BE2C (cell line): ENCODE measurements at regions not wholly inside any gene's neighbourhood (a gene's known extent, or its start where the extent isn't known, plus 50 kb on each side); places are given as distances from the start of the nearest gene placed in this dataset.

Experiments used
- DNase-seq: peaks from one replicate; pipeline ENCODE4 v3.0.0-alpha.2; 2020
- H3K27me3 ChIP-seq: fragments of 250-450 bp; sonication (Bioruptor Pico); 2 replicates; pipeline ENCODE4 v1.5.1; 2020; ENCODE audit warnings: mild to moderate bottlenecking
- H3K36me3 ChIP-seq: fragments of 250-450 bp; sonication (Bioruptor Pico); 2 replicates; pipeline ENCODE4 v1.5.1; 2020; ENCODE audit warnings: mild to moderate bottlenecking
- H3K4me1 ChIP-seq: fragments of 250-450 bp; sonication (Bioruptor Pico); 2 replicates; pipeline ENCODE4 v1.5.1; 2020
- H3K4me3 ChIP-seq: 2 replicates; pipeline ENCODE4 v1.5.1; 2011; ENCODE audit warnings: low read depth, low read length
- H3K9me3 ChIP-seq: fragments of 250-450 bp; sonication (Bioruptor Pico); 2 replicates; pipeline ENCODE4 v1.5.1; 2020
- CTCF ChIP-seq: IDR thresholded peaks from 2 replicates; pipeline ENCODE4 v1.5.1; 2012; ENCODE audit warnings: mild to moderate bottlenecking, low read depth, low read length

DNA sequence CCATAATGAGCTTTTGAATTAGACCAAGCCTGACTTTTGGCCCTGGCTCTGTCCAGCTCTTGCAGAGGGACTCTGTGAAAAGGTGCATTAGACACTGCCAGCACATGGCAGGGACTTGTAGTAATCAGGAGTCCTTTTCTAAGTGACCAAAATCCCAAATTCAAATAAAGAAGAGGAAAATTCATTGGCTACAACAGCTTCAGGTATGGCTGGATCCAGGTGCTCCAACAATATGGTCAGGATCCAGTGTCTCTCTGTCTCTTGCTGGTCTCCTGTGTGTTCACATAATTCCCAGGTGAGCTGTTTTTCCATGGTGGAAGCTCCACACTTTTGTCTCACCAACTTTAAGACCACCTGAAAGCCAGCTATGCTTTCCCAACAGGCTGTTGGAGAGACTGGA lies 358.8 kb upstream of the TNRC6C start:
- no peaks in the 10 kb centered on the region for H3K9me3 ChIP-seq
- H3K27me3 ChIP-seq: no peaks in the 10 kb centered on the region
- no peak for TF ChIP-seq CTCF
- no peak overlapping the region for H3K4me3 ChIP-seq
- no peaks in the 10 kb centered on the region for H3K36me3 ChIP-seq
- H3K4me1 ChIP-seq: peaks cover 5% of the 10 kb centered on the region; the same call in 1 of the 2 replicates
- DNase-seq: no peak

- TF ChIP-seq CTCF: no peak
- H3K36me3 ChIP-seq: no peaks in the 10 kb centered on the region
- H3K9me3 ChIP-seq: no peaks in the 10 kb centered on the region
- H3K4me3 ChIP-seq: no peak overlapping the region
- DNase-seq: no peak
- no peaks in the 10 kb centered on the region for H3K27me3 ChIP-seq
- peaks cover 9% of the 10 kb centered on the region; the same call in 1 of the 2 replicates for H3K4me1 ChIP-seq
Observed at GRCh38 chr17:77600346-77600745, 358.2 kb upstream of the TNRC6C start.

DNA sequence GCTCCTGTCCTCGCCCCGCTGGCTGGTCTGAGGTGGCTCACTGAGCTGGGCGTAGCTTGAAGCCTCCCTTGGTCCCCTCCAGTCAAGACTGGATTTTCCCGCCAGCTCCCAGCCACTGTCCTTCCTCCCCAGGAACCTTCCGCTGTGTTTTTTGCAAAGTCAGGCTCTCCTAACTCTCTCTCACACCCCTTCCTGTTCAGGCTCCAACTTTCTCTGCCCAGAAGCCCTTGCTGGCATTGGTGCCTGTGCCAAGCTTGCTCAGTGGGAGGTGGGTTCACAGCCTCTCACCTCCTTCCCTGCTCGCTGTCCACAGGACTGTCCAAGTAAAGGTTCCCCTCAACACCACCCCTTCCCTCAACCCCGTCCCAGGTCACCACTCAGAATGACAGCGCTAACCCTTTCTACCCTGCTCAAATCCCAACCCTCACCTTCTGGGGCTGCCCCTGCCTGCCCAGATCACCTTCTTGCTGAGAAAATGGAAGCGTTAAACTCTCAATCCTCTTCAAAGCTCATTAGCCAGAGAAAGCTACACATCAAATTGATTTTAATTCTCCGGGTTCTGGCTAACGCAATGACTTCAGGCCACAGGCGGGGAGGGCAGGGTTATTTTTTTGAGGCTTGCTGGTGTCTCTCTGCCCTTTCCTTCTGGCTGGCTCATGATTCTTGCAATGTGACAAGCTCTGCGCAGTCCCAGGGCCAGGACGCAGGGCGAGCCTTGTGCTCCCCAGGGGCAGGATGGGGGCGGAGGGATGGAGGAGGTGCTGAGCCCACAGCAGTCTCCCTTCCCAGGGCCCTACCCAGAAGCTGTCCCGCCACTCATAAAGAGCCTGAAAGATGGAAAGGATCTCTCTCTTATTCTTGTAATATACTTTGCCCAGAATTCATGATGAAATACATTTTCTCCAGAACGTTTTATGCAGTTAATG lies 357.2 kb upstream of the TNRC6C start:
- Histone ChIP-seq H3K4me3 (no peak overlapping the region), H3K9me3 (no peaks in the 10 kb centered on the region), H3K27me3 (no peaks in the 10 kb centered on the region), H3K4me1 (peaks cover 9% of the 10 kb centered on the region; the same call in 1 of the 2 replicates), H3K36me3 (no peaks in the 10 kb centered on the region)
- no peak for TF ChIP-seq CTCF
- no peak for DNase-seq

DNA sequence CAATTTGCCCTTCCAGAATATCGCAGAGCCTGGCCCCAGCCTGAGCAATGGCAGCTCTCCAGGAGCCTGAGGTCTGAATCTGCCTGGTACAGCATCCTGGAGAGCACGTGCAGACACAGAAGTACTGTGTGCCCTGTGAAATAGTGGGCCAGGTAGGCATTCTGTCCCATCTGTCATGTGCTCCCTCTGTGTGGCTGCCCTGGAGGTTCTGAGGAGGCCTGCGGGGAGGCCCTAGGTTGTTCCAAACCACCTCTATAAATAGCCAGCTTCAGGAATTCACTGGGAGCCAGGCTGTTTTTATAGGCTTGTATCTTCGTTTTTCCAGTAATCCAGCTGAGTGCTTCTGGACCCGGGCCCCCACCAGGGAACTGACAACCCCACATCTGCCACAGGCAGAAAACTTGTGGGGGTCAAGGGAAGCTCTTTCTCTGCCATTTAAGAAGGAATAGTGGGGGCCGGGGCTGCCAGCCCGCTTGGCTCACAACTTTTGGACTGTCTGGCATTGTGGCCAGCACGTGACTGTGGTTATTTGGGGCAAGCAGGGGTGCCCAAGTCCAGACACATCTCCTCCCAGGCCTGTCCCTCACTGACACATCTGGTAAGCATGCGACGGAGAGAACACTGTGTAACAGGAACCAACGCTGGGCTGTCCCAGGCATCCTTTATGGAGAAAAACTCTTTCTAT lies 356.3 kb upstream of the TNRC6C start:
- H3K4me1 ChIP-seq: peaks cover 9% of the 10 kb centered on the region; the same call in 1 of the 2 replicates
- no peak for DNase-seq
- no peaks in the 10 kb centered on the region for H3K9me3 ChIP-seq
- H3K36me3 ChIP-seq: no peaks in the 10 kb centered on the region
- no peaks in the 10 kb centered on the region for H3K27me3 ChIP-seq
- TF ChIP-seq CTCF: no peak
- no peak overlapping the region for H3K4me3 ChIP-seq

DNA sequence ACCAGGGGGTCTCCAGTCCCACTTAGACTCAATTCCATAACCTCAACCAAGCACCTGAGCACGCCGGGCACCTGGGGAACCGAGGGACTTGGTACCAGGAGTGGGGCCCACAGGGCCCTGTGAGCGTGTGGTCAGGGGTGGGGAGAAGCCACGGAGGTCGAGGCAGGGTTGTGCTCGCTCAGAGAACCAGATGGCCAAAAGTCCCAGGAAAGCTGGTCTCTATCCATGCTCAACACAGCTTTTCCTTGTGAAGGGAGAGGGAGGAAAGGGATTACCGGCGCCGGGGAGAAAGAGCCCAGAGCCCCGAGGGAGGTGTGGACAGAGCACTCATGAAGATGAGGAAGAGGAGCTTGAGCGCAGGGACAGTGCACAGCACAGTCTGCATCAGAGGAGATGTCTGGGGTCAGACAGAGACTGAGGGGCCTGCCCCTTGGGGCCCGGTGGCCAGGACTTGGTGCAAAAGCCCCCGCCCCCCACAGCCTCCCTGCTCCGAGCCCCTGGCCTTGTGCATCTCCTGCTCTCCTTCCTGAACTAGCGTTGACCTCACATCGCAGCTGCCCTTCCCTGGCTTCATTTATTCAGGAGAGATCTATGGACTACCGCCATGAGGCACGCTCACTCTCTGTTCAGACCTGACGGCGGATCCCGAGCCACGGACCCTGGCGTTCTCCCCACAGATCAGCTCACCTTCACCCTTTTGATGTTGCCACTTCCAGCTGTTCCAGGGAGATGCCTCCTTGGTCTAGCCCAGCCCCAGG lies 355.4 kb upstream of the TNRC6C start:
- no peaks in the 10 kb centered on the region for H3K9me3 ChIP-seq
- peaks cover 9% of the 10 kb centered on the region; the same call in 1 of the 2 replicates for H3K4me1 ChIP-seq
- H3K36me3 ChIP-seq: no peaks in the 10 kb centered on the region
- H3K4me3 ChIP-seq: no peak overlapping the region
- no peak for TF ChIP-seq CTCF
- no peak for DNase-seq
- H3K27me3 ChIP-seq: no peaks in the 10 kb centered on the region
